SU-DHL-6 (cell line): ENCODE measurements at regions not wholly inside any gene's neighbourhood (a gene's known extent, or its start where the extent isn't known, plus 50 kb on each side); places are given as distances from the start of the nearest gene placed in this dataset.

Experiments used
- CTCF ChIP-seq: fragments of 200-600 bp; sonication (generic); IDR thresholded peaks from one replicate; pipeline ENCODE4 v1.5.1; 2017; ENCODE audit warnings: antibody characterized with exemption, mild to moderate bottlenecking, low read length, moderate library complexity; ENCODE audit not compliant: insufficient read depth, poor library complexity, severe bottlenecking
- EZH2phosphoT487 ChIP-seq: fragments of 200-600 bp; sonication (generic), shearing (Covaris generic); conservative IDR thresholded peaks from 2 replicates; pipeline ENCODE4 v1.6.1; 2018; ENCODE audit warnings: mild to moderate bottlenecking, antibody characterized with exemption, low read length, moderate library complexity, mixed read lengths

GRCh38 chr7:153381275-153382040 lies 621.9 kb downstream of the ACTR3B start:
- TF ChIP-seq CTCF (peak; percentile 96), EZH2phosphoT487 (no peak)
